Fibroblast of pulmonary artery (primary cell): ENCODE measurements at regions not wholly inside any gene's neighbourhood (a gene's known extent, or its start where the extent isn't known, plus 50 kb on each side); places are given as distances from the start of the nearest gene placed in this dataset.

Experiments used
- DNase-seq: peaks from one replicate; pipeline ENCODE4 v3.0.0-alpha.2; 2010; ENCODE audit warnings: low read depth
- H3K4me3 ChIP-seq: replicated peaks from 2 replicates; pipeline ENCODE4 v1.5.1; 2011; ENCODE audit warnings: low read depth, mild to moderate bottlenecking, control low read depth, low read length, moderate library complexity
- CTCF ChIP-seq: IDR thresholded peaks from 2 replicates; pipeline ENCODE4 v1.5.1; 2011; ENCODE audit warnings: mild to moderate bottlenecking, control low read depth, low read length, inconsistent platforms; ENCODE audit errors: missing control alignments

- DNase-seq = no peak
- no peak overlapping the region for H3K4me3 ChIP-seq
- no peak for TF ChIP-seq CTCF
These were observed 232.2 kb upstream of the PKN2 start for GRCh38 chr1:88451856-88452255.

DNA sequence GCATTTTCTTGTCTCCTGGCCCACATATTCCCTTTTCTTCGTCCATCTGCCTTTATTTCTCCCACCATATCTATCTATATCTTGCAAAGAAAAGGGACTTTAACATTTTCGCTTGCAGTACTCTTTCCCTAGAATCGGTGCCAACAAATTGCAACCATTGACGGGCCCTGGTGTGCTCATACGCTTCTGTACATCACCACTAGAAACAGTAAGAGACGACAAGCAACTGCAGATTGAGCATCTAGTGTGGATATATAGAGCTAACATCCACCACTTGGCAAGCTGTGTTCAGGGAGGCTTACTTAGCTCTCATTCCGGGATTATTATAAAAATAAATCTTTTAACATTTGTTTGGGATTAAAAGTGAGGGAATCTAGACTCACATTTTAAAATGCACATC is 230.8 kb upstream of the PKN2 start:
- no peak overlapping the region for H3K4me3 ChIP-seq
- no peak for DNase-seq
- TF ChIP-seq CTCF = no peak

DNA sequence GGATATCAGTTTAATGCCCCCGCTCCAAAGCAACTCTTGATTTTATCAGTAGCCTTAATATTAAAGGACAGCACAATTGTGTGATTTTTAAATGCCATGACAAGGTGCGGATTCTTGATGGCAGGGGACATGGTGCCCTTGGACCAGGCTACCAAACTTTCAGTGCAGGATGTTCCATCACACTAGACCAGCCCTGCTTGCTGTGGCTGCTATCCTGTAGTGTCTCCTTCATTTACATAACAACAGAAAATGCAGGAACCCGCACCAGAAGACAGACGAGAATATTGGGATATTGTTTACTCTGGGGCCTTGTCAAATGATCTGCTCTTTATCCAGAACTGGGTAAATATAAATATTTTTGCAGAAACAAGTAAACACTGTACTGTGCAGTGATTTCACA is 229.3 kb upstream of the PKN2 start:
- DNase-seq = no peak
- no peak for TF ChIP-seq CTCF
- no peak overlapping the region for H3K4me3 ChIP-seq

- DNase-seq = no peak
- H3K4me3 ChIP-seq = no peak overlapping the region
- no peak for TF ChIP-seq CTCF
These were observed 228.3 kb upstream of the PKN2 start for GRCh38 chr1:88455621-88456256.

GRCh38 chr1:88457197-88457596 is 226.9 kb upstream of the PKN2 start:
- H3K4me3 ChIP-seq = no peak overlapping the region
- DNase-seq = no peak
- no peak for TF ChIP-seq CTCF

GRCh38 chr1:88461007-88461406 is 223.1 kb upstream of the PKN2 start:
- no peak overlapping the region for H3K4me3 ChIP-seq
- TF ChIP-seq CTCF = no peak
- no peak for DNase-seq

GRCh38 chr1:88462096-88462487 is 222.0 kb upstream of the PKN2 start:
- no peak for DNase-seq
- H3K4me3 ChIP-seq = peak overlapping the region; percentile 34
- no peak for TF ChIP-seq CTCF
